ENCODE measurements at regions not wholly inside any gene's neighbourhood (a gene's known extent, or its start where the extent isn't known, plus 50 kb on each side); places are given as distances from the start of the nearest gene placed in this dataset.

GRCh38 chr5:106690585-106690984 is 980.2 kb downstream of the EFNA5 start:
- H3K4me3 Mint-ChIP-seq = no peak overlapping the region
- H3K27ac Mint-ChIP-seq = no peak overlapping the region
- Histone ChIP-seq H3K4me3 (ENCODE audit: control extremely low read depth in 1 of 5, extremely low read depth in 1 of 5, insufficient read depth in 1 of 5, low read depth in 2 of 5, low read length in 4 of 5) (no peak overlapping the region), H3K27me3 (replicated peaks in 1 of 4; ENCODE audit: control extremely low read depth in 1 of 4, control insufficient read depth in 3 of 4, insufficient read depth in 4 of 4, low read length in 3 of 4) (no peaks in the 10 kb centered on the region), H2AFZ (ENCODE audit: insufficient read depth, low read depth, low read length, poor library complexity, severe bottlenecking) (no peak overlapping the region), H3K9me3 (ENCODE audit: control extremely low read depth in 1 of 3, control insufficient read depth in 2 of 3, insufficient read depth in 1 of 3, low read length in 2 of 3) (no peaks in the 10 kb centered on the region), H3K9ac (ENCODE audit: low read length) (no peak overlapping the region), H3K27ac (ENCODE audit: low read length in 2 of 2) (no peak overlapping the region), H3K4me2 (replicated peaks; ENCODE audit: low read depth, low read length, poor library complexity, severe bottlenecking) (no peak overlapping the region), H3K79me2 (ENCODE audit: control insufficient read depth, insufficient read depth, low read length) (no peaks in the 10 kb centered on the region), H4K20me1 (ENCODE audit: control insufficient read depth, insufficient read depth, low read length, poor library complexity, severe bottlenecking) (no peaks in the 10 kb centered on the region), H3K36me3 (replicated peaks in 1 of 2; ENCODE audit: control extremely low read depth in 1 of 2, control insufficient read depth in 1 of 2, extremely low read depth in 1 of 2, insufficient read depth in 2 of 2, low read length in 1 of 2) (no peaks in the 10 kb centered on the region), H3K4me1 (ENCODE audit: control insufficient read depth in 2 of 2, insufficient read depth in 2 of 2, low read length in 2 of 2) (no peaks in the 10 kb centered on the region)
- TF ChIP-seq, protein P1, sequence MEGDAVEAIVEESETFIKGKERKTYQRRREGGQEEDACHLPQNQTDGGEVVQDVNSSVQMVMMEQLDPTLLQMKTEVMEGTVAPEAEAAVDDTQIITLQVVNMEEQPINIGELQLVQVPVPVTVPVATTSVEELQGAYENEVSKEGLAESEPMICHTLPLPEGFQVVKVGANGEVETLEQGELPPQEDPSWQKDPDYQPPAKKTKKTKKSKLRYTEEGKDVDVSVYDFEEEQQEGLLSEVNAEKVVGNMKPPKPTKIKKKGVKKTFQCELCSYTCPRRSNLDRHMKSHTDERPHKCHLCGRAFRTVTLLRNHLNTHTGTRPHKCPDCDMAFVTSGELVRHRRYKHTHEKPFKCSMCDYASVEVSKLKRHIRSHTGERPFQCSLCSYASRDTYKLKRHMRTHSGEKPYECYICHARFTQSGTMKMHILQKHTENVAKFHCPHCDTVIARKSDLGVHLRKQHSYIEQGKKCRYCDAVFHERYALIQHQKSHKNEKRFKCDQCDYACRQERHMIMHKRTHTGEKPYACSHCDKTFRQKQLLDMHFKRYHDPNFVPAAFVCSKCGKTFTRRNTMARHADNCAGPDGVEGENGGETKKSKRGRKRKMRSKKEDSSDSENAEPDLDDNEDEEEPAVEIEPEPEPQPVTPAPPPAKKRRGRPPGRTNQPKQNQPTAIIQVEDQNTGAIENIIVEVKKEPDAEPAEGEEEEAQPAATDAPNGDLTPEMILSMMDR (IDR thresholded peaks at IDR 0.05) = no peak
- TF ChIP-seq EZH2 (IDR thresholded peaks at IDR 0.05; ENCODE audit: borderline replicate concordance, insufficient read depth, low read depth, low read length, poor library complexity, severe bottlenecking) = no peak
- intact Hi-C loops (cut with micrococcal nuclease) = no loop called here
- no peaks in the 10 kb centered on the region for H3K27me3 Mint-ChIP-seq
- WGBS (ENCODE audit: insufficient coverage) = no CpG with 5 or more reads among the region's 1 CpG
- ChIA-PET CTCF (no interaction called here), POLR2A (no interaction called here)
- no peaks in the 10 kb centered on the region for H3K4me1 Mint-ChIP-seq
- no peak for ATAC-seq (ENCODE audit: low read depth)
- H3K9me3 Mint-ChIP-seq (ENCODE audit: insufficient read depth) = no peaks in the 10 kb centered on the region
- no peak for DNase-seq

DNA sequence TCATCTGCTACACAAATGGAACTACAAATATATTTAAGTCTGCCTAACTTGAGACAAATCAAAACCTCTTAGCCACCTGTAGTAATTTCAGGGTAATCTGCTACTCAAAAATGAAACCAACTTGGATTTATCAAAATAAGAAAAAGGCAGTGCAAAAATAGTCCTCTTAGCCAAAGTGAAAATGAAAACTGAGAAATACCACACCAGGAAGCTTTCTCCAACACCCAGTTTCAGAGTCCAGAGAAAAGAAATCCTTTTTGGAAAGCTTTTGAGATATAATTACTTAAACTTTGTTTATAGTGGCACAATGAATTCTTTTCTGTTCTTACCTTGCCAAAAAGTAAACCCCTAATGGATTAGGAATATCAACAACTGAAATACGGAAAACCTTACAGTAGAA is 990.4 kb downstream of the EFNA5 start:
- H3K79me2 ChIP-seq (ENCODE audit: control insufficient read depth, insufficient read depth, low read length) = no peaks in the 10 kb centered on the region
- no peak overlapping the region for H3K27ac Mint-ChIP-seq
- no peaks in the 10 kb centered on the region for H4K20me1 ChIP-seq (ENCODE audit: control insufficient read depth, insufficient read depth, low read length, poor library complexity, severe bottlenecking)
- H3K9me3 Mint-ChIP-seq (ENCODE audit: insufficient read depth) = peaks cover 2% of the 10 kb centered on the region
- no peak overlapping the region for H3K4me3 ChIP-seq (ENCODE audit: control extremely low read depth in 1 of 5, extremely low read depth in 1 of 5, insufficient read depth in 1 of 5, low read depth in 2 of 5, low read length in 4 of 5)
- no peaks in the 10 kb centered on the region for H3K4me1 ChIP-seq (ENCODE audit: control insufficient read depth in 2 of 2, insufficient read depth in 2 of 2, low read length in 2 of 2)
- no peak for ATAC-seq (ENCODE audit: low read depth)
- no peak for DNase-seq
- H3K4me3 Mint-ChIP-seq = no peak overlapping the region
- no peak for TF ChIP-seq EZH2 (IDR thresholded peaks at IDR 0.05; ENCODE audit: borderline replicate concordance, insufficient read depth, low read depth, low read length, poor library complexity, severe bottlenecking)
- TF ChIP-seq, protein P1 (IDR thresholded peaks at IDR 0.05) = no peak
- no peaks in the 10 kb centered on the region for H3K27me3 Mint-ChIP-seq
- no CpG with 5 or more reads among the region's 1 CpG for WGBS (ENCODE audit: insufficient coverage)
- no peaks in the 10 kb centered on the region for H3K27me3 ChIP-seq (replicated peaks in 1 of 4; ENCODE audit: control extremely low read depth in 1 of 4, control insufficient read depth in 3 of 4, insufficient read depth in 4 of 4, low read length in 3 of 4)
- POLR2A ChIA-PET = no interaction called here
- H2AFZ ChIP-seq (ENCODE audit: insufficient read depth, low read depth, low read length, poor library complexity, severe bottlenecking) = no peak overlapping the region
- intact Hi-C loops (cut with micrococcal nuclease) = no loop called here
- H3K4me1 Mint-ChIP-seq = no peaks in the 10 kb centered on the region
- no peak overlapping the region for H3K4me2 ChIP-seq (replicated peaks; ENCODE audit: low read depth, low read length, poor library complexity, severe bottlenecking)
- H3K9me3 ChIP-seq (ENCODE audit: control extremely low read depth in 1 of 3, control insufficient read depth in 2 of 3, insufficient read depth in 1 of 3, low read length in 2 of 3) = no peaks in the 10 kb centered on the region
- H3K27ac ChIP-seq (ENCODE audit: low read length in 2 of 2) = no peak overlapping the region
- CTCF ChIA-PET = no interaction called here
- no peaks in the 10 kb centered on the region for H3K36me3 ChIP-seq (replicated peaks in 1 of 2; ENCODE audit: control extremely low read depth in 1 of 2, control insufficient read depth in 1 of 2, extremely low read depth in 1 of 2, insufficient read depth in 2 of 2, low read length in 1 of 2)
- no peak overlapping the region for H3K9ac ChIP-seq (ENCODE audit: low read length)
